ENCODE measurements at regions not wholly inside any gene's neighbourhood (a gene's known extent, or its start where the extent isn't known, plus 50 kb on each side); places are given as distances from the start of the nearest gene placed in this dataset.

- DNase-seq (ENCODE audit: low read depth): no peak
These were observed 117.2 kb upstream of the KLF6 start for GRCh38 chr10:3902054-3902808.

GRCh38 chr10:3901370-3901769 is 116.4 kb upstream of the KLF6 start:
- DNase-seq (ENCODE audit: low read depth): no peak

GRCh38 chr10:3900391-3900790 is 115.4 kb upstream of the KLF6 start:
- no peak for DNase-seq (ENCODE audit: low read depth)

- DNase-seq (ENCODE audit: low read depth): no peak
These were observed 113.8 kb upstream of the KLF6 start for GRCh38 chr10:3898821-3899220.

- DNase-seq (ENCODE audit: low read depth): no peak
These were observed 112.1 kb upstream of the KLF6 start for GRCh38 chr10:3897156-3897555.

GRCh38 chr10:3896161-3896560 is 111.2 kb upstream of the KLF6 start:
- DNase-seq (ENCODE audit: low read depth): no peak

GRCh38 chr10:3895045-3895631 is 110.1 kb upstream of the KLF6 start:
- DNase-seq (ENCODE audit: low read depth): no peak

- no peak for DNase-seq (ENCODE audit: low read depth)
These were observed 109.0 kb upstream of the KLF6 start for GRCh38 chr10:3893901-3894563.

GRCh38 chr10:3892440-3893425 is 107.7 kb upstream of the KLF6 start:
- DNase-seq (ENCODE audit: low read depth): no peak

GRCh38 chr10:3891396-3891795 is 106.4 kb upstream of the KLF6 start:
- no peak for DNase-seq (ENCODE audit: low read depth)

- no peak for DNase-seq (ENCODE audit: low read depth)
These were observed 105.8 kb upstream of the KLF6 start for GRCh38 chr10:3890602-3891352.

GRCh38 chr10:3889961-3890522 is 105.0 kb upstream of the KLF6 start:
- DNase-seq (ENCODE audit: low read depth): no peak

GRCh38 chr10:3887885-3888476 is 103.0 kb upstream of the KLF6 start:
- no peak for DNase-seq (ENCODE audit: low read depth)

- no peak for DNase-seq (ENCODE audit: low read depth)
These were observed 102.4 kb upstream of the KLF6 start for GRCh38 chr10:3887404-3887803.

- peak; percentile 84 for DNase-seq (ENCODE audit: low read depth)
These were observed 101.7 kb upstream of the KLF6 start for GRCh38 chr10:3886641-3887251.

GRCh38 chr10:3886191-3886590 is 101.2 kb upstream of the KLF6 start:
- DNase-seq (ENCODE audit: low read depth): peak; percentile 55

GRCh38 chr10:3882855-3883254 is 97.8 kb upstream of the KLF6 start:
- DNase-seq (ENCODE audit: low read depth): no peak

GRCh38 chr10:3881622-3882021 is 96.6 kb upstream of the KLF6 start:
- no peak for DNase-seq (ENCODE audit: low read depth)

GRCh38 chr10:3879073-3879472 is 94.1 kb upstream of the KLF6 start:
- DNase-seq (ENCODE audit: low read depth): no peak
